ENCODE measurements at regions not wholly inside any gene's neighbourhood (a gene's known extent, or its start where the extent isn't known, plus 50 kb on each side); places are given as distances from the start of the nearest gene placed in this dataset.

DNA sequence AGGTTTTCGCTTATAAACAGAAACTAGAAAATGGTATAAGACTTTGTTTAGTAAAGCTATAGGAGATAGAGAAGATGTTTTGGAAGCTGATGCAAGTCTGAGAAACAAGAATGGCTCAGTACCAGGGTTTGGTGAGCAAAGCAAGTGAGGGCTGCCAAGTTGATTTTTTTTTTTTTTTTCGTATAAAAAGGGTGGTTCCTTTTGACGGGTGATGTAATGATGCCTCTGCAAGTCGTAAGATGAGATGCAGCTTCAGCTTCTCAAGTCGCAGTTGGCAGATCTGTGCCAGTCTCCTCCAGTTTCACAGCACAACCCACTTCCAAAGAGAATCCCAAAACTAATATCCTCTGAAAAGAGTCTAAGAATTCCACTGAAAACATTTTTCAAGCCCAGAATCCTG, 252.8 kb upstream of the CDH4 start:
- no peak for DNase-seq

DNA sequence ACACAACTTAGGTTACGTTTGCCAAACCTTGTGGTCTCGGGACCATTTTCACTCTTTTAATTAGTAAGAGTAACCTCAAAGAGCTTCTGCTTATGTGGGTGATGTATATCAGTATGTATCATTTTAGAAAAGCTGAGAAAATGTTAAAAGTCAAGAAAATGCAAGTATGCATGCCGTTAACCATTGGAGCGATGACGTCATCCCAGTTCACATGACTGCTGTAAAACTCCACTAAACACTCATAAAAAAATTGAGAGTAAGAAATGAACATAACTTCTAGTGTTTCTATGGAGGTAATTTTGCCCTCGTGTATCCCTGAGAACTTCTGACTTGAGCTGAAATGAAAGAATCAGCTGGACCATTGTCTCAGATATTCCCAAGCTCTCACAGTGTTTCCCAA, 250.0 kb upstream of the CDH4 start:
- DNase-seq, result no peak

DNA sequence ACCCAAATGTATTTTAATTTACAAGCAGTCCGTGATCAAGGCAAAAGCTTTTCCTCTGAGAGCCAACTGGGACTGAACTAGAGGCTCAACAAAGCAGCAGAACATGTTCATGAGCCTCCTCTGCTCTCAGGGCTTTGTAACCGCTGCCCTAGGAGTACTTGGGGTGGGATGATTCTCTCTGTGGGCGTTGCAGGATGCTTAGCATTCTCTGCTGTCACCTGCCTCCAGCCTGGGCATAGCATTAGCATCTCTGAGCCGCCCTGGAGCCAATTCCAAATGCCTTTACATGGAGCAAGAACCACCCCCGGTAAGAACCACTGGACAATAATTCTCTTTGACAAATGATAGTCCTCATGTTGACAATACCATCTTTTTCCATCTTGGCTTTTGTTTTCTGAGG, 237.6 kb upstream of the CDH4 start:
- DNase-seq, result no peak

GRCh38 chr20:61015602-61016001, 236.5 kb upstream of the CDH4 start:
- no peak for DNase-seq

DNA sequence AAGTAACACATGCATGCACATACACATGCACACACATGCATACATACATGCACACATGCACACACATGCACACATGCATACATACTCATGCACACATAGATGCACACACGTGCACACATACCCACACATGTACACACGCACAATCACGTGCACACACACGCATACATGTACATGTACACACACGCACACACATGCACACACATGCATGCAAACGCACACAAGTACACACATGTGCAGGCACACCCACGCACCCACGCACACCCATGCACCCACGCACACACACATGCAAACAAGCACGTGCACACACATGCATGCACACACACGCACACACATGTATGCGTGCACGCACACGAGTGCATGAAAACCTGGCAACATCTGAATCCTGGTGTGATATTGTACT, 232.7 kb upstream of the CDH4 start:
- no peak for DNase-seq

GRCh38 chr20:61023612-61024011, 228.4 kb upstream of the CDH4 start:
- no peak for DNase-seq

DNA sequence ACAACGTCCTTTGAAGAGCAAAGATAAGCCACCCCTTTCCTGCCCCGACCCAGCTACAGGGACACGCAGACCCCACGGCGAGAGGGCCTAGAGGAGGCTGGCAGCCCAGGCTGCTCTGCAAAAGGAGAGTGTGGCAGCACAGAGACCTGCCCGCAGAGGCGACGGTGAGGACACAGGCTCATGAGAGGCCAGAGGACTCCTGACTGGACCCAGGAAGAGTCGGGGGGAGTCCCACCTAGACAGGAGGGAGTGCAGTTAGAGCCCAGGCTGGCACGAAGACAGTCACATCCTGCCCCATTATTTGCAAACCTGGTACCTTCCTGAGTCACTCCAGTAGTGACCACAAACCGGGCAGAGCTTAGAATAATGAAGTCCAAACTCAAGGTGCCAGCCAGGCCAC, 227.7 kb upstream of the CDH4 start:
- DNase-seq, result no peak

- no peak for DNase-seq
Observed at GRCh38 chr20:61025536-61025935, 226.5 kb upstream of the CDH4 start.

DNA sequence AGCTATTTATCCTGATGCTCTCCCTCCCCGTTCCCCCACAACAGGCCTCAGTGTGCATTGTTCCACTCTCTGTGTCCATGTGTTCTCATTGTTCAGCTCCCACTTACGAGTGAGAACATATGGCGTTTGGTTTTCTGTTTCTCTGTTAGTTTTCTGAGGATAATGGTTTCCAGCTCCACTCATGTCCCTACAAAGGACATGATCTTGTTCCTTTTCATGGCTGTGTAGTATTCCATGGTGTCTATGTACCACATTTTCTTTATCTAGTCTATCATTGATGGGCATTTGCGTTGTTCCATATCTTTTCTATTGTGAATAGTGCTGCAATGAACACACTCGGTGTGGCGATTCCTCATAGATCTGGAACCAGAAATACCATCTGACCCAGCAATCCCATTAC, 225.9 kb upstream of the CDH4 start:
- DNase-seq, result no peak

- no peak for DNase-seq
Observed at GRCh38 chr20:61026731-61027130, 225.3 kb upstream of the CDH4 start.

DNA sequence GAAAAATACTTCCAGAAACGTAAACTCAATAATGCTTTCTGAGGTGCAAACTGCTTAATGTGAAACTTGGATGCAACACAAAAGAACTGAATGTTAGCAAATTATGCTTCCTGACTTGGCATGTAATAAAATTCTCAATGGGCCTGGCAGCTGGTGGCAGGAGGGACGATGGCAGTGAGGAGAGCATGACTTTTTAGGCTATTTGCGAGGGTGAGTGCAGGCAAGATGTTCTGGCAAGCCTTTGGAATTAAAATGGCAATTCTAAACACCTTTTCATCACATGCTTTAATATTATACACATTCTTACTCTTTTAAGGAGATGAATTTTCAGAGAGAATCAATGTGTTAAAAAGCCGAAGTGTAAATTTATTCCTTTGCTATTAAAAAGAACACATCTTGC, 224.8 kb upstream of the CDH4 start:
- DNase-seq, result no peak

DNA sequence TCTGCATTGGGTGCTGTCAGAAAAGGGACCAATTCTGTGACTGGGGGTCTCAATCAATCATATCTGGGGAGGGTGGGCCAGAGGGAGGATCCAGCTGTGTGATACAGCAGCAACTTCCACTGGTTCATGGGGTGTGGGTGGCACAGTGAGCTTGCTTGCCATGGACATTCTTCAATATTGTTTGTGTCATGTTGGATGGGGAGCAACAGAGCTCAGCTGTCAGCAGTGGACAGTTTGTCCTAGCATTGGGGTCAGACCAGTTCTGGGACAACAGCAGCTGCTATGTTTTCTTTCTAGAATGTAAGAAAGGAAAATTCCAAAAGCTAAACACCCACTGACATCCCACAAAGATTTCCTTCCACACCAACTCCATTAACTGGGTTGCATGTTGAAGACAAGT, 221.9 kb upstream of the CDH4 start:
- DNase-seq, result no peak

DNA sequence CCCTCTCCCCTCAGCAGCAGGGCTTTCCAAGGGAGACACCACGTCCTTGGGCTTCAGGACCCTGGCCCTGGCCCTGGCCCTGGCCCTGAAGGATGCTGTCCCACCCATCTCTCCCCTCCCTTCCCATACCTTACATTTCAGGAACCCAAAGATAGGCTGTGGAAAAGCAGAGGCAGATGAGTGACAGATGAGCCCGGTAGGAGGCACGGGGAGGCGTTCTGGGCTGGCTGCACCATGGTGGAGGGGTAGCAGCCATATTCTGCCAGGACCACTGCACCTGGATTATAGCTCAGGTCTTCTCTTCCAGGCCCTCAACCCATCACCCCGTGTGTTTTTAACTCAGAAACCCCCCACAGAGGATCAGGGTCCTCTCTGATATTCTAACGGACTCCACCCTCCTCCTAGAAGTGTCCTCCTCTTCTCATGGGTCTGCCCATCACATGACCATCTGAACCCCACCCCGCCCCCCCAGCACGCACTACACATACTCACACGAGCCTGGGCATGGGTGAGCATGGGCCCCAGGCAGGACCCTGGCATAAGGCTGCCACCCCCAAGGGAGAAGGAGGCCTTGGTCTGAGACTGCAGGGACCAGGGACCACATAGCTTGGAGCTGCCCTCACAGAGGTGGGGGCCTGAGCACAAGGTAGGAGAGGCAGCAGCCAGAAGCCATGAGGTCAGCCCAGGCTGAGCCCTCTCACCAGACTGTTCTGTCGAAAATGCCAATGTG, 220.8 kb upstream of the CDH4 start:
- DNase-seq, result no peak

GRCh38 chr20:61037498-61037897, 214.6 kb upstream of the CDH4 start:
- DNase-seq, result no peak

DNA sequence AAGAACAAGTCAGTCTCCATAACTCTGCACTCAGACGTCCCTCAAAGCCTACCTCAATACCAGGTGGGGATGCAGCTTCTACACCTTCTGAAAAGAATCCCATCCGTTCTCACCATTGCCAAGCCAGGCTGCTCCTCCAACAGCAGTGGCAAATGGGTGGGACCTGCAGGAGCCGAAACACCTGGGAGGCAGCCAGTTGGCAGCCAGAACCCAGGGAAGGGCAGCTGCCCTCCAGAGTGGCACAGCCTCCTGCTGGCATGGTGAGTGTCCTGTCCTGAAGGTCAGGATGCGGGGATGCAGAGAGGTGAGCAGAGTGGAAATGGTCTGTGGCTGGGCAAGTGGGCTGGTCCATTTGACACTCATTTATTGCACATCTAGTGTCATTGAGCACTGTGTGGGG, 210.6 kb upstream of the CDH4 start:
- no peak for DNase-seq

GRCh38 chr20:61042506-61043385, 209.3 kb upstream of the CDH4 start:
- peak; percentile 15 for DNase-seq

DNA sequence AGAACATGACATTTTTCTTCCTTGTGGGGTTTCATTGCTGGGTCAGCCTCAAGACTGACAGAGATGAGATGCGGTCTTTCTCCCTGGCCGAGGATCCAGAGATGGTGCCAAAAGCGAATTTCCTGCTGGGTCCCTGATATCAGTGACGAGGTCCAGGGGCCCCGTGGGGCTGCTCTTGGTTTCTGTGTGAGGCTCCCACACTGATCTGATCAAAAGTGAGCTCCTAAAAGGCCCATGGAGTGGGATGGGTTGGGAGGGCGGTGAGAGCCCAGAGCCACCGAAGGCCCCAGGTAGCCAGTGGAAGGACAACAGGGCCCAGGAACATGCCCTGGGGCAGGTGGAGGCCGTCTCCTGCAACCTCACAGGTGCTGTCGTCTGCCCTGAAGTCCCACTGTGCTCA, 208.4 kb upstream of the CDH4 start:
- DNase-seq, result no peak

GRCh38 chr20:61044499-61044898, 207.6 kb upstream of the CDH4 start:
- DNase-seq, result no peak

- no peak for DNase-seq
Observed at GRCh38 chr20:61045091-61045490, 207.0 kb upstream of the CDH4 start.

DNA sequence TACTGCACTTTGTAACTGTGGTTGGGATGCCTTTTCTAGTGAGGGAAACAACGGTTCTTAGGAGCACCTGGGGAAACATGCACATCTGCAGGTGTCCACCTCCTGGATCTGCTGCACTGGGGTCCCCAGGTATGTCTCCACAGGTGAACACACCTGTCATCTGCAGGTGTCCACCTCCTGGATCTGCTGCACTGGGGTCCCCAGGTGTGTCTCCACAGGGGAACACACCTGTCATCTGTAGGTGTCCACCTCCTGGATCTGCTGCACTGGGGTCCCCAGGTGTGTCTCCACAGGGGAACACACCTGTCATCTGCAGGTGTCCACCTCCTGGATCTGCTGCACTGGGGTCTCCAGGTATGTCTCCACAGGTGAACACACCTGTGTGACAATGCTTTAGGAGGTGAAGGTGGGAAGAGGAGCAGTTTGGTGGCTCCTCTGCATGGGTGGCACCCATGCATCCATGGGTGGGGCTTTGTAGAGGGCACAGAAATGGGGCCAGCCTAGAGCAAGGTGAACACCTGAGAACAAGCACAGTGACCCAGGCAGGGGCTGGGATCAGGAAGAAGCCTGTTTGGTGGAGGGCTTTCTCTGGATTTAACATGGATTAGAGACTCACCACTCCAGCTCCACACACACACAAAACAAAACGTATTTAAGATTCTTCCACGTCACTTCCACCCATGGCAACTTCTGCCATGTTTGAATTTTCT, 206.0 kb upstream of the CDH4 start:
- no peak for DNase-seq

DNA sequence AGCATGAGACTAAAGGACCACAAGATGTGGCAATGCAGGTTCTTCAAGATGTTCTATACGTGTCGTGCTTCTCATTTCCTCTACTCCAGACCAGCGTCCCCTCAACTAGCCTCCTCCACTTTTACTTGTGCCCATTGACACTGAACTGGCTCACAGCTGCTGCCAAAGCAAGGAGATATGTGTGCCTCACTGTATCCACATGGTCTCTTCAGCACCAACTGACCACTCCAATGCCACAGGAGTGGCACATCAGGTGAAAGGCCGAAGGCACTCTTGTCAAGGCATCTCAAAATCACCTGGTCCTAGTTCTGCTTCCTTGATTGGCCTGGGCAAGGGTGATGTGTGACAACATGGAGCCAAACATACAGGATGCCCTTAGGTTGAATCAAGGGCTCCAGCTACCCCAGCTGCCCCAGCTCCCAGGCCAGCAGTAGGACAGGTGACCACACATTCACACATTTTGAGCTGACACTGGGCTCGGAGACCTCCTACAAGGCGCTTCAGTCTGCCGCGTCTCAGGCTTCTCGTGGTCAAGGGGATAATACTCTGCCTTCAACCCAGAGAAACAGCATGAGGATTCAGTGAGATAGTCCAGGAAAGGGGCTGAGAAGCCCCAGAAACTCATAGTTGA, 205.2 kb upstream of the CDH4 start:
- DNase-seq, result no peak

- no peak for DNase-seq
Observed at GRCh38 chr20:61047515-61047914, 204.5 kb upstream of the CDH4 start.
